OCI-LY7 (cell line): ENCODE measurements at regions not wholly inside any gene's neighbourhood (a gene's known extent, or its start where the extent isn't known, plus 50 kb on each side); places are given as distances from the start of the nearest gene placed in this dataset.

Experiments
- BruUV-seq: library from RNA; stranded (reverse); fragments of 400-500 nt; replicated peaks from 2 replicates; lab custom pipeline; 2021; lab: Mats Ljungman, UMichigan
- CTCF ChIA-PET: fragments of 300-600 bp; sonication (Branson Sonifier 250); formaldehyde crosslinking; loops from one replicate; lab custom pipeline; 2022; ENCODE audit warnings: antibody characterized with exemption; ENCODE audit not compliant: unreplicated experiment; lab: Charles Lee
- POLR2A ChIA-PET: fragments of 300-600 bp; sonication (Branson Sonifier 250); formaldehyde crosslinking; loops from one replicate; lab custom pipeline; 2022; ENCODE audit warnings: antibody characterized with exemption; lab: Charles Lee
- DNase-seq: peaks from one replicate; pipeline ENCODE4 v3.0.0-alpha.2; 2015; ENCODE audit warnings: low spot score
- H2AFZ ChIP-seq: fragments of 200-600 bp; sonication (generic), shearing (Covaris generic); 2 replicates; pipeline ENCODE4 v1.6.1; 2014; ENCODE audit warnings: mild to moderate bottlenecking, antibody characterized with exemption, low read length, moderate library complexity
- H3K27ac ChIP-seq: fragments of 200-600 bp; sonication (generic); 2 replicates; pipeline ENCODE4 v1.5.1; 2014; ENCODE audit warnings: mixed run types, low read depth, mild to moderate bottlenecking, moderate library complexity, low read length, inconsistent platforms; ENCODE audit not compliant: poor library complexity, severe bottlenecking
- H3K36me3 ChIP-seq: fragments of 200-600 bp; sonication (generic); 2 replicates; pipeline ENCODE4 v1.6.1; 2014; ENCODE audit warnings: mild to moderate bottlenecking, antibody characterized with exemption, low read length, moderate library complexity, mixed read lengths; ENCODE audit not compliant: insufficient read depth
- H3K4me1 ChIP-seq: fragments of 200-600 bp; sonication (generic); 2 replicates; pipeline ENCODE4 v1.5.1; 2014; ENCODE audit warnings: mild to moderate bottlenecking, low read length; ENCODE audit not compliant: insufficient read depth, poor library complexity, severe bottlenecking
- H3K4me2 ChIP-seq: fragments of 200-600 bp; sonication (generic); 2 replicates; pipeline ENCODE4 v1.6.1; 2014; ENCODE audit warnings: mild to moderate bottlenecking, low read length
- H3K4me3 ChIP-seq: fragments of 200-600 bp; sonication (generic); 2 replicates; pipeline ENCODE4 v1.5.1; 2014; ENCODE audit warnings: mild to moderate bottlenecking, low read depth, low read length; ENCODE audit not compliant: poor library complexity, severe bottlenecking
- H3K79me2 ChIP-seq: fragments of 200-600 bp; sonication (generic); 2 replicates; pipeline ENCODE4 v1.6.1; 2016; ENCODE audit warnings: low read depth, mild to moderate bottlenecking, low read length, moderate library complexity, mixed read lengths; ENCODE audit not compliant: insufficient read depth
- H3K9me2 ChIP-seq: fragments of 200-600 bp; sonication (generic); 2 replicates; pipeline ENCODE4 v1.6.1; 2016; ENCODE audit warnings: mild to moderate bottlenecking, low read length, mixed read lengths; ENCODE audit not compliant: insufficient read depth
- H3K9me3 ChIP-seq: fragments of 200-600 bp; sonication (generic); 2 replicates; pipeline ENCODE4 v1.6.1; 2014; ENCODE audit warnings: mild to moderate bottlenecking, mixed run types, low read length, mixed read lengths
- H4K20me1 ChIP-seq: fragments of 200-600 bp; sonication (generic); 2 replicates; pipeline ENCODE4 v1.6.1; 2014; ENCODE audit warnings: mild to moderate bottlenecking, antibody characterized with exemption, low read length, moderate library complexity, mixed read lengths; ENCODE audit not compliant: insufficient read depth
- EZH2phosphoT487 ChIP-seq: fragments of 200-600 bp; sonication (generic); IDR thresholded peaks from 2 replicates; pipeline ENCODE4 v1.6.1; 2018; ENCODE audit warnings: low read depth, borderline replicate concordance, mild to moderate bottlenecking, mixed run types, antibody characterized with exemption, low read length, moderate library complexity, mixed read lengths
- intact Hi-C: fragments of 100-400 bp; cut with micrococcal nuclease; formaldehyde crosslinking; loops from one replicate; pipeline ENCODE4 v1.10.0; 2022; ENCODE audit not compliant: unreplicated experiment
- TF ChIP-seq, protein P1 (sequence below): fragments of 200-600 bp; sonication (generic); conservative IDR thresholded peaks from 2 replicates; pipeline ENCODE4 v1.5.1; 2014; ENCODE audit warnings: mild to moderate bottlenecking, antibody characterized with exemption, low read length, moderate library complexity, mixed read lengths

GRCh38 chr5:143533978-143534760 is 130.7 kb upstream of the NR3C1 start:
- Histone ChIP-seq H3K27ac (no peak overlapping the region), H3K4me3 (no peak overlapping the region), H3K4me2 (no peak overlapping the region), H2AFZ (no peak overlapping the region), H3K79me2 (no peaks in the 10 kb centered on the region), H3K9me2 (0 out of 2 replicates have a peak, but pooled peaks cover 1% of the 10 kb centered on the region), H4K20me1 (no peaks in the 10 kb centered on the region), H3K36me3 (no peaks in the 10 kb centered on the region), H3K4me1 (no peaks in the 10 kb centered on the region), H3K9me3 (peaks cover 4% of the 10 kb centered on the region)
- ChIA-PET CTCF (no interaction called here), POLR2A (interaction anchor here (0.6 kb wide), 1 partner anchor 101 kb away, joined by 3 read pairs; no protein-coding TSS in a partner anchor)
- no TSS peak for BruUV-seq
- intact Hi-C loops: no loop called here
- no peak for TF ChIP-seq EZH2phosphoT487
- TF ChIP-seq, protein P1, sequence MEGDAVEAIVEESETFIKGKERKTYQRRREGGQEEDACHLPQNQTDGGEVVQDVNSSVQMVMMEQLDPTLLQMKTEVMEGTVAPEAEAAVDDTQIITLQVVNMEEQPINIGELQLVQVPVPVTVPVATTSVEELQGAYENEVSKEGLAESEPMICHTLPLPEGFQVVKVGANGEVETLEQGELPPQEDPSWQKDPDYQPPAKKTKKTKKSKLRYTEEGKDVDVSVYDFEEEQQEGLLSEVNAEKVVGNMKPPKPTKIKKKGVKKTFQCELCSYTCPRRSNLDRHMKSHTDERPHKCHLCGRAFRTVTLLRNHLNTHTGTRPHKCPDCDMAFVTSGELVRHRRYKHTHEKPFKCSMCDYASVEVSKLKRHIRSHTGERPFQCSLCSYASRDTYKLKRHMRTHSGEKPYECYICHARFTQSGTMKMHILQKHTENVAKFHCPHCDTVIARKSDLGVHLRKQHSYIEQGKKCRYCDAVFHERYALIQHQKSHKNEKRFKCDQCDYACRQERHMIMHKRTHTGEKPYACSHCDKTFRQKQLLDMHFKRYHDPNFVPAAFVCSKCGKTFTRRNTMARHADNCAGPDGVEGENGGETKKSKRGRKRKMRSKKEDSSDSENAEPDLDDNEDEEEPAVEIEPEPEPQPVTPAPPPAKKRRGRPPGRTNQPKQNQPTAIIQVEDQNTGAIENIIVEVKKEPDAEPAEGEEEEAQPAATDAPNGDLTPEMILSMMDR: no peak
- DNase-seq: no peak

- BruUV-seq: no TSS peak
- Histone ChIP-seq H3K9me3 (no peaks in the 10 kb centered on the region), H2AFZ (no peak overlapping the region), H3K9me2 (0 out of 2 replicates have a peak, but pooled peaks cover 3% of the 10 kb centered on the region), H4K20me1 (no peaks in the 10 kb centered on the region), H3K79me2 (no peaks in the 10 kb centered on the region), H3K27ac (no peak overlapping the region), H3K4me1 (no peaks in the 10 kb centered on the region), H3K4me3 (no peak overlapping the region), H3K36me3 (no peaks in the 10 kb centered on the region), H3K4me2 (no peak overlapping the region)
- TF ChIP-seq EZH2phosphoT487: no peak
- TF ChIP-seq, protein P1: no peak
- ChIA-PET POLR2A (interaction anchor here (0.5 to 0.6 kb wide), 2 partner anchors 13 to 160 kb away, joined by 3 to 4 read pairs; no protein-coding TSS in a partner anchor), CTCF (no interaction called here)
- no peak for DNase-seq
- intact Hi-C loops: no loop called here
These were observed 130.0 kb upstream of the NR3C1 start for GRCh38 chr5:143533475-143533874.

DNA sequence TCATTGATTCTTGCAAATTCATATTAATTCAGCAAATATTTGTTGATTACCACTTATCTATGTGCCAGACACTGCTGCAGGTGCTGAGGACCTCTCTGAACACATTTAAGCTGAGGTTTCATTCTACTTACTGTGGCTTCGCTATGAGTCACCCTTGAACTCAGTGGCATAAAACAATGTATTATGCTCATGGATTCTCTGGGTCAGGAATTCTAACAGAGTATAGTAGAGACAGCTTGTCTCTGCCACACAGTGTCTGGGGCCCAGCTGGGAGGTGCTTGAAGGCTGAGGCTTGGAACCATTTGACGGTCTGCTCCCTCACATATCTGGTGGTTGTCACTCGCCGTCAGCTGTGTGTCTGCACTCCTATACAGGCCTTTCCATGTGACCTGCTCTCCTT is 124.3 kb upstream of the NR3C1 start:
- H3K9me3 ChIP-seq: no peaks in the 10 kb centered on the region
- DNase-seq: no peak
- no peaks in the 10 kb centered on the region for H3K36me3 ChIP-seq
- no peak overlapping the region for H2AFZ ChIP-seq
- POLR2A ChIA-PET: no interaction called here
- H3K4me2 ChIP-seq: no peak overlapping the region
- intact Hi-C loops: no loop called here
- H4K20me1 ChIP-seq: no peaks in the 10 kb centered on the region
- BruUV-seq: no TSS peak
- CTCF ChIA-PET: no interaction called here
- 0 out of 2 replicates have a peak, but pooled peaks cover 3% of the 10 kb centered on the region for H3K9me2 ChIP-seq
- H3K4me3 ChIP-seq: no peak overlapping the region
- H3K4me1 ChIP-seq: no peaks in the 10 kb centered on the region
- no peaks in the 10 kb centered on the region for H3K79me2 ChIP-seq
- no peak overlapping the region for H3K27ac ChIP-seq
- TF ChIP-seq, protein P1: no peak
- TF ChIP-seq EZH2phosphoT487: no peak
